Psoas muscle (tissue), 7 donors: ENCODE measurements at regions not wholly inside any gene's neighbourhood (a gene's known extent, or its start where the extent isn't known, plus 50 kb on each side); places are given as distances from the start of the nearest gene placed in this dataset.

ENCODE experiments used
- ATAC-seq, 4 donors: fragments of 200-7000 bp; cut with Tn5 transposase; one replicate each; pipeline ENCODE4 v1.9.1; 2020; ENCODE audit warnings: moderate library complexity in 3 of 4, mild to moderate bottlenecking in 2 of 4
- DNase-seq, 2 donors: peaks; one replicate each; pipeline ENCODE4 v3.0.0-alpha.2; 2020
- H3K27ac ChIP-seq: fragments of 200-600 bp; one replicate; pipeline ENCODE4 v1.8.0; 2022
- H3K27me3 ChIP-seq, 3 donors: fragments of 200-600 bp in 1 of 3; one replicate each; pipeline versions ENCODE4 v1.6.1 to v1.8.0; 2013 to 2022; ENCODE audit warnings: low read length in 2 of 3, mild to moderate bottlenecking in 2 of 3, moderate library complexity in 1 of 3; ENCODE audit not compliant: insufficient read depth in 3 of 3
- H3K36me3 ChIP-seq, 2 donors: fragments of 200-600 bp in 1 of 2; one replicate each; pipeline versions ENCODE4 v1.6.1 to v1.8.0; 2013 to 2022; ENCODE audit warnings: low read depth in 1 of 2, mild to moderate bottlenecking in 1 of 2, moderate library complexity in 1 of 2; ENCODE audit not compliant: insufficient read depth in 1 of 2
- H3K4me1 ChIP-seq: fragments of 200-600 bp; one replicate; pipeline ENCODE4 v1.8.0; 2022
- H3K4me3 ChIP-seq: fragments of 200-600 bp; one replicate; pipeline ENCODE4 v1.8.0; 2022; ENCODE audit warnings: mild to moderate bottlenecking
- H3K9me3 ChIP-seq: fragments of 200-600 bp; one replicate; pipeline ENCODE4 v1.8.0; 2022
- WGBS, 3 donors: extraction: QIAGEN DNeasy Blood & Tissue Kit; methylation state at CpG; one replicate each; pipeline versions ENCODE4 v1.1.6 to v1.1.7; 2013; 5-methylcytosine and 5-hydroxymethylcytosine counted together
- intact Hi-C, 2 donors: fragments of 100-400 bp; cut with DNase I; formaldehyde crosslinking; loops; one replicate each; pipeline versions ENCODE4 v1.11.0 to v1.14.2; 2022
- TF ChIP-seq, protein P1 (sequence below): fragments of 200-600 bp; IDR thresholded peaks from one replicate; pipeline ENCODE4 v1.8.0; 2022; ENCODE audit warnings: antibody characterized with exemption
- donor health status: healthy with polysubstance abuse.
- donor health status: DM: no; HTN: no; CAD: no; lungs with moderate emphysema.
- donor health status: Bipolar disorder and iron deficiency.
- donor health status: healthy.
- donor health status: DM: yes; HTN: yes; CAD: no.
- donor health status: DM: no; HTN: no; CAD: no.
- donor health status: DM: yes; HTN: yes; CAD: no.

DNA sequence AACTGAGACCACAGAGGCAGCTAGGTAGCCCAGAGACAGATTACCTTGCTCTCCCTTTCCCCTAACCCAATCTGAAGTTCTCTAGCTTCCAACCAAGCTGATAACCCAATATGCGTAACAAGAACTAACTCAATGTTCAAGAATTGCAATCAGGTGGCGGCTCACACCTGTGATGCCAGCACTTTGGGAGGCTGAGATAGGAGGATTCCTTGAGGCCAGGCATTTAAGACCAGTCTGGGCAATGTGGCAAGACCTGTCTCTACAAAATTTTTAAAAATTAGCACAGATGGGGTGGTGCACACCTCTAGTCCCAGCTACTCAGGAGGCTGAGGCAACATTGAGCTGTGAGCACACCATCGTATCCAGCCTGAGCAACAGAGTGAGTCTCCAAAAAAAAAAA lies 86.7 kb upstream of the IPO5 start:
- H3K9me3 ChIP-seq, result no peaks in the 10 kb centered on the region
- WGBS, 3 donors, result 80 to 81% (median 81%) methylated on average over 3 of the region's 3 CpGs
- no peak for ATAC-seq
- TF ChIP-seq, protein P1, sequence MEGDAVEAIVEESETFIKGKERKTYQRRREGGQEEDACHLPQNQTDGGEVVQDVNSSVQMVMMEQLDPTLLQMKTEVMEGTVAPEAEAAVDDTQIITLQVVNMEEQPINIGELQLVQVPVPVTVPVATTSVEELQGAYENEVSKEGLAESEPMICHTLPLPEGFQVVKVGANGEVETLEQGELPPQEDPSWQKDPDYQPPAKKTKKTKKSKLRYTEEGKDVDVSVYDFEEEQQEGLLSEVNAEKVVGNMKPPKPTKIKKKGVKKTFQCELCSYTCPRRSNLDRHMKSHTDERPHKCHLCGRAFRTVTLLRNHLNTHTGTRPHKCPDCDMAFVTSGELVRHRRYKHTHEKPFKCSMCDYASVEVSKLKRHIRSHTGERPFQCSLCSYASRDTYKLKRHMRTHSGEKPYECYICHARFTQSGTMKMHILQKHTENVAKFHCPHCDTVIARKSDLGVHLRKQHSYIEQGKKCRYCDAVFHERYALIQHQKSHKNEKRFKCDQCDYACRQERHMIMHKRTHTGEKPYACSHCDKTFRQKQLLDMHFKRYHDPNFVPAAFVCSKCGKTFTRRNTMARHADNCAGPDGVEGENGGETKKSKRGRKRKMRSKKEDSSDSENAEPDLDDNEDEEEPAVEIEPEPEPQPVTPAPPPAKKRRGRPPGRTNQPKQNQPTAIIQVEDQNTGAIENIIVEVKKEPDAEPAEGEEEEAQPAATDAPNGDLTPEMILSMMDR, result no peak
- H3K4me3 ChIP-seq, result no peak overlapping the region
- DNase-seq, result no peak
- no peaks in the 10 kb centered on the region for H3K4me1 ChIP-seq
- intact Hi-C loops, result no loop called here
- no peaks in the 10 kb centered on the region for H3K36me3 ChIP-seq
- no peaks in the 10 kb centered on the region for H3K27me3 ChIP-seq
- H3K27ac ChIP-seq, result no peak overlapping the region

DNA sequence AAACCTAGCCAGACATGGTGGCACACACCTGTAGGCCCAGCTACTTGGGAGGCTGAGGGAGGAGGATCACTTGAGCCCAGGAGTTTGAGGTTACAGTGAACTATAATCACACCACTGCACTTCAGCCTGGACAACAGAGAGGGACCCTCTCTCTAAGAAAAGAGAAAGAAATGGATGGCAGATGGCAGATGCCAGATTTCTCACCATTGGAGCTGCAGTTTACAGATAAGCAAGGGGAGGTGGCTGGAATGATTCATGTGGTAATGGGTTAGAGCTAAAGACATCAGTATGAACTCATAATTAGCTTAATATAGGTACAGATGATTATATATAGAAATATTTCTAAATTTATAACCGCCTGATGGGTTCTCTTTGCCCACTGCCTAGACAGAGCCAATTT lies 80.1 kb upstream of the IPO5 start:
- 90 to 100% (median 95%) methylated on average over 1 of the region's 1 CpG for WGBS, 3 donors
- intact Hi-C loops, result no loop called here
- ATAC-seq, result no peak

DNA sequence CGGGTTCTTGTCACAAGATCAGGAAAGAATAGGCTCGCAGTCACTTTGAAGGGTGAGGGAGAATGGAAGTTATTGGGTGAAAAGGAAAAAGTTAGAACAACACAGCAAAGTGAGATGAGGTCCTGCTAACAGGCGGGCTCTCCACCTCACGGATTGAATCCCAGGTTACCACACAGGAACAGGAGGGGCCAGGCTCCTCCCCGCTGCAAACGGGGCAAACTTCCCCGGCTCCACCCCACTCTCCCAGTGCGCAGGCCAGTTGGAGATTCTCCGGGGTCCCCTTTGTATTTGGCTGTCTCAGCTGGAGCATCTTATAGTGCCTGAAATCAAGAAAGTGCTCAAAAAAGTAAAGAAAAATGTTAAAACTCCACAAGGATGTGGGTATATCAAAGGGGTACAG lies 78.3 kb upstream of the IPO5 start:
- no peaks in the 10 kb centered on the region for H3K27me3 ChIP-seq
- intact Hi-C loops, result no loop called here
- no peak overlapping the region for H3K4me3 ChIP-seq
- H3K4me1 ChIP-seq, result no peaks in the 10 kb centered on the region
- DNase-seq (no peak), ATAC-seq (no peak)
- H3K27ac ChIP-seq, result no peak overlapping the region
- H3K9me3 ChIP-seq, result no peaks in the 10 kb centered on the region
- TF ChIP-seq, protein P1, result no peak
- no peaks in the 10 kb centered on the region for H3K36me3 ChIP-seq
- WGBS, 3 donors, result 79 to 82% (median 81%) methylated on average over 9 of the region's 9 CpGs

More for the DNA sequence above, 80.1 kb upstream of the IPO5 start:
- no peaks in the 10 kb centered on the region for H3K4me1 ChIP-seq
- no peak for DNase-seq
- H3K4me3 ChIP-seq, result no peak overlapping the region
- TF ChIP-seq, protein P1, result no peak
- no peaks in the 10 kb centered on the region for H3K9me3 ChIP-seq
- H3K36me3 ChIP-seq, result no peaks in the 10 kb centered on the region
- H3K27me3 ChIP-seq, result no peaks in the 10 kb centered on the region
- H3K27ac ChIP-seq, result no peak overlapping the region

DNA sequence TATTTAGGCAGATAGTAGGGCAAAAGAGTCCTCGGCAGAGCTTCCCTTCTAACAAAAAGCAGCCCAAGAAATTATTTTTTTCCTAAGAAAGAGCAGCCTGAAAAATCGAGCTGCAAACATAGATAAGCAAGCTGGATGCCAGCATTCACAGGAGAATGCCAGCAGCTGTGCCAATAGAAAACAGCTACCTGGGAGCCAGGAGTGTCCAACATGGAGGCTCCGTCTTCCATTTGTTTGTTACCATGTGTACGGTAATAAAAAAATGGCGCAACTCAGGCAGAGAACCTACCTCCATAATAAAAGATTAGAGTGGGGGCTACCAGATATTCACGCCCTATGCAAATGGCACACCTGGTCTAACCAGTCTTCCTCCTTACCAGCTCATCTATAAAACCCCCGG lies 77.6 kb upstream of the IPO5 start:
- ATAC-seq (no peak), DNase-seq (no peak)
- Histone ChIP-seq H3K4me1 (no peaks in the 10 kb centered on the region), H3K9me3 (no peaks in the 10 kb centered on the region), H3K36me3 (no peaks in the 10 kb centered on the region), H3K4me3 (no peak overlapping the region), H3K27me3 (no peaks in the 10 kb centered on the region), H3K27ac (no peak overlapping the region)
- WGBS, 3 donors, result 92 to 94% (median 93%) methylated on average over 7 of the region's 7 CpGs
- intact Hi-C loops, result no loop called here
- TF ChIP-seq, protein P1, result no peak
